ENCODE measurements at regions not wholly inside any gene's neighbourhood (a gene's known extent, or its start where the extent isn't known, plus 50 kb on each side); places are given as distances from the start of the nearest gene placed in this dataset.
"Not testable (repeated sequence)": the region's sequence is repeated elsewhere in the genome, so short reads cannot be mapped to it uniquely, and the experiment has no call there.

- 30 to 80% methylated on average over 1 of the region's 1 CpG for WGBS, 2 donors (ENCODE audit: low coverage in 1 of 2)
- H3K27me3 ChIP-seq = no peaks in the 10 kb centered on the region
- no peaks in the 10 kb centered on the region for H3K36me3 ChIP-seq
- TF ChIP-seq EP300 (IDR thresholded peaks at IDR 0.05) (no peak), CTCF (IDR thresholded peaks at IDR 0.05) (no peak), POLR2AphosphoS5 (IDR thresholded peaks at IDR 0.05) (no peak), POLR2A (IDR thresholded peaks at IDR 0.05) (no peak)
- H3K4me1 ChIP-seq = no peaks in the 10 kb centered on the region
- H3K27ac ChIP-seq = no peak overlapping the region
- no peak overlapping the region for H3K4me3 ChIP-seq
- peaks cover 0 to 10% (median 0%) of the 10 kb centered on the region in 3 donors for H3K9me3 ChIP-seq
- ATAC-seq = no peak
Observed at GRCh38 chrX:37922928-37923327, 75.6 kb upstream of the DYNLT3 start.

- H3K27me3 ChIP-seq, H3K27ac ChIP-seq, ATAC-seq, H3K9me3 ChIP-seq, H3K4me3 ChIP-seq, H3K4me1 ChIP-seq, H3K36me3 ChIP-seq: not testable (repeated sequence)
- 69 to 85% methylated on average over 3 to 4 of the region's 4 CpGs for WGBS, 2 donors (ENCODE audit: low coverage in 1 of 2)
Observed at GRCh38 chrX:37925761-37926160, 78.4 kb upstream of the DYNLT3 start.

GRCh38 chrX:37926700-37927099, 79.3 kb upstream of the DYNLT3 start:
- H3K9me3 ChIP-seq = no peaks in the 10 kb centered on the region
- no peak overlapping the region for H3K4me3 ChIP-seq
- TF ChIP-seq CTCF (IDR thresholded peaks at IDR 0.05) (peak in 3 of 4 experiments; percentile 41 to 52 (median 51)), POLR2A (IDR thresholded peaks at IDR 0.05) (no peak)
- no peaks in the 10 kb centered on the region for H3K36me3 ChIP-seq
- no peaks in the 10 kb centered on the region for H3K4me1 ChIP-seq
- H3K27me3 ChIP-seq = no peaks in the 10 kb centered on the region
- no peak overlapping the region for H3K27ac ChIP-seq
- WGBS, 2 donors (ENCODE audit: low coverage in 1 of 2) = 4 to 29% methylated on average over 2 of the region's 2 CpGs
- ATAC-seq = no peak

GRCh38 chrX:37942170-37942569, 64.2 kb upstream of the SYTL5 start:
- TF ChIP-seq EP300 (IDR thresholded peaks at IDR 0.05) (no peak), POLR2A (IDR thresholded peaks at IDR 0.05) (no peak), CTCF (IDR thresholded peaks at IDR 0.05) (no peak)
- Histone ChIP-seq H3K4me3 (no peak overlapping the region), H3K9me3 (no peaks in the 10 kb centered on the region), H3K4me1 (no peaks in the 10 kb centered on the region), H3K27ac (no peak overlapping the region), H3K36me3 (no peaks in the 10 kb centered on the region), H3K27me3 (no peaks in the 10 kb centered on the region)
- no peak for ATAC-seq
- 43 to 80% methylated on average over 2 of the region's 2 CpGs for WGBS, 2 donors (ENCODE audit: low coverage in 1 of 2)

GRCh38 chrX:37943554-37944344, 62.6 kb upstream of the SYTL5 start:
- no peaks in the 10 kb centered on the region for H3K27me3 ChIP-seq
- H3K9me3 ChIP-seq = no peaks in the 10 kb centered on the region
- H3K36me3 ChIP-seq = no peaks in the 10 kb centered on the region
- no peaks in the 10 kb centered on the region for H3K4me1 ChIP-seq
- no peak for ATAC-seq
- WGBS, 2 donors (ENCODE audit: low coverage in 1 of 2) = 21 to 29% methylated on average over 4 to 5 of the region's 6 CpGs
- H3K4me3 ChIP-seq = no peak overlapping the region
- no peak for TF ChIP-seq POLR2AphosphoS5 (IDR thresholded peaks at IDR 0.05)
- TF ChIP-seq CTCF (IDR thresholded peaks at IDR 0.05) = no peak
- no peak for TF ChIP-seq POLR2A (IDR thresholded peaks at IDR 0.05)
- TF ChIP-seq EP300 (IDR thresholded peaks at IDR 0.05) = no peak
- no peak overlapping the region for H3K27ac ChIP-seq
